ENCODE measurements at regions not wholly inside any gene's neighbourhood (a gene's known extent, or its start where the extent isn't known, plus 50 kb on each side); places are given as distances from the start of the nearest gene placed in this dataset.
A peak's percentile ranks its signal among the peaks of the same experiment; 100 is the strongest.

GRCh38 chrX:57848857-57849256 lies 61.4 kb downstream of the ZXDA start:
- ATAC-seq (no peak), DNase-seq (no peak)
- intact Hi-C loops (cut with DNase I, micrococcal nuclease) = no loop called here

- DNase-seq (no peak), ATAC-seq (no peak)
- intact Hi-C loops (cut with DNase I, micrococcal nuclease) = loop anchor here in 1 of 2 donors (10.0 kb wide), 1 partner anchor 202 kb away; no protein-coding TSS in a partner anchor
Observed at GRCh38 chrX:57822818-57823217, 87.4 kb downstream of the ZXDA start.

DNA sequence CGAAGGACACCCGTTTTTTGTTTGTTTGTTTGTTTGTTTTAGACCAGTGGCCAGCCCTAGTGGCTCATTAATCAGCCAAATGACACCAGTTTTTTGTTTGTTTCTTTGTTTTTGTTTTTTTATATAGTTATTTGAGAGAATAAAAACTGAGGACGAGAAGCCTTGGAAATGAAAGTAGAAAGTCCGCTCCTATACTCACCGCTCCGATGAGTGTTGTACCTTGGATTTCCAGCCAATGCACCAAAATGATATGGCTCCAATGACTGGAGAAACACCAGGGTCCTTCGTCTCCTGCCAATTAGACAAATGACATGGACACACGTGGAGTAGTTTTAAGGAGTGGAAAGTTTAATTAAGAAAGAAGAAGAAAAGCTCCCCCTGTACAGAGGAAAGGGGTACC lies 87.9 kb downstream of the ZXDA start:
- ATAC-seq = no peak
- intact Hi-C loops (cut with DNase I, micrococcal nuclease) = loop anchor here in 1 of 2 donors (10.0 kb wide), 1 partner anchor 202 kb away; no protein-coding TSS in a partner anchor
- no peak for DNase-seq

DNA sequence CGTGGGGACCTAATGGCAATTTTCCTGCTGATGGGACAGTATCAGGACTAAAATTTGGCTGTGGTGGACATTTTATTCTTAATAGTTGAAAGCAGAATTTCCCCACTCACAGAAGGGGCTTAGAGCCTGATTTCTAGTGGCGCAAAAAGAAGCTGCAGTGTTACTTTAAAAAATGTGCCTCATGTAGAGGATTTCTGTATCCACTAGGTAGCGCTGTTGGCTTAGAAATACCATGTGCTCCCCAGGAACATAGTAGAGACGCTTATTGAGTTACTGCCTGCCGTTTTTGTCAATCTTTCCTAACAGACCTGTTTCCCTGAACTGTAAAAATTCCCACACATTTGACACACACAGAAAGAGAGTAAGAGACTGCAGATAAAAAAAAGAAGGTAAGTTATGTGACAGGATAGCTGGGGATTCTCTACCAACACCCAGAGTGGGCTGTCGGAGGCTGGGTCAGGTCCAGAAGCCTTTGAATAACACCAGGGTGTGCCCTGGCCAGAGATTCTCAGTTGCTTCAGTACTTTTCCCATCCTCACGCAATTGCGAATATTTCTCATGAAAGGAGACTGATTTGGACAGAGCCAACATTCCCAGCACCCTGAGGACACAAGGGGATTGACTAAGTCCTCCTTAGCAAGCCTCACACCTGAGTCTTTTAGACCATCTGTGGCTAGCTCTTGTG lies 88.4 kb downstream of the ZXDA start:
- DNase-seq (peak in 1 of 2 donors; percentile 7), ATAC-seq (peak; percentile 75)
- intact Hi-C loops (cut with DNase I, micrococcal nuclease) = loop anchor here in 1 of 2 donors (10.0 kb wide), 1 partner anchor 203 kb away; no protein-coding TSS in a partner anchor

- intact Hi-C loops (cut with DNase I, micrococcal nuclease) = loop anchor here in 1 of 2 donors (5.0 kb wide), 1 partner anchor 110 kb away; no protein-coding TSS in a partner anchor
- DNase-seq (no peak), ATAC-seq (no peak)
Observed at GRCh38 chrX:57817302-57817701, 93.0 kb downstream of the ZXDA start.

DNA sequence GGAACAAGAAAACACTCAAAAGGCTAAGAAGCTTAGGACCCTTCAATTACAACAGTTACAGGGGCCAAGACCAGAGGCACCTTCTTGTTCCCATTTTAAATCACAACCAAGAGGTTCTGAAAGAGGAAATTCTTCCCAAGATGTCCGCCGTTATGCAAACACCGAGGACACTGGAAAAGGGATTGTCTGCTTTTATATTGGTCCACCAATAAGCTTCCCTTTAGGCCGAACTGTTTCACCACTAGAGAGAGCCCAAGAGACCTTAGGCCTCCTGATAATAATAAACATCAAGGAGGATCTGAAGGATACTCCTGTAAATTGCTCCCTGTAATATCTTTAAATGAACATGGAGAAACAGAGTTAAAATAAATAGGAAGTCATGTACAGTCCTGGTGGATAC lies 92.6 kb upstream of the NLRP2B start:
- ATAC-seq (no peak), DNase-seq (no peak)
- intact Hi-C loops (cut with DNase I, micrococcal nuclease) = no loop called here

- intact Hi-C loops (cut with DNase I, micrococcal nuclease) = no loop called here
Observed at GRCh38 chrX:57771689-57772088, 91.6 kb upstream of the NLRP2B start.

GRCh38 chrX:57752866-57753265 lies 72.8 kb upstream of the NLRP2B start:
- no peak for ATAC-seq
- intact Hi-C loops (cut with DNase I, micrococcal nuclease) = no loop called here
- DNase-seq = no peak

More at GRCh38 chrX:57771689-57772088, 91.6 kb upstream of the NLRP2B start:
- ATAC-seq = no peak
- no peak for DNase-seq

DNA sequence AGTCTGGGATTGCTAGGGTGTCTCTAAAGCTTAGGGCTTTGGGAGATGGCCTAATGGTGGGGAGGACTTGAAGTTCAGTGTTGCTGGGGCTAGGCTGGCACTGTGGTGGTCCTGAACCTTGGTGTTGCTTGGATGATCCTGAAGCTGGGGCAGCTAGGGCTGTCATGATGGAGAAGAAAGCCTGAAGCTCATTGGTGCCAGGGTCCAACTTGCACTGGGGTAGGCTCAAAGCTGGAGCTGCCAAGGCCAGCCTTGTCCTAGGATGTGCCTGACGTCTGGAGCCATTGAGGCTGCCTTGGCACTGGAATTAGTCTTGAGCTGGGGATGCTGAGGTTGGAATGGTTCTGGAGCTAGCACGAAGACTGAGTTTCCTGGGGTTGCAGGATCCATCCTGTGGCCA lies 61.0 kb upstream of the NLRP2B start:
- intact Hi-C loops (cut with DNase I, micrococcal nuclease) = no loop called here
- ATAC-seq (no peak), DNase-seq (no peak)

DNA sequence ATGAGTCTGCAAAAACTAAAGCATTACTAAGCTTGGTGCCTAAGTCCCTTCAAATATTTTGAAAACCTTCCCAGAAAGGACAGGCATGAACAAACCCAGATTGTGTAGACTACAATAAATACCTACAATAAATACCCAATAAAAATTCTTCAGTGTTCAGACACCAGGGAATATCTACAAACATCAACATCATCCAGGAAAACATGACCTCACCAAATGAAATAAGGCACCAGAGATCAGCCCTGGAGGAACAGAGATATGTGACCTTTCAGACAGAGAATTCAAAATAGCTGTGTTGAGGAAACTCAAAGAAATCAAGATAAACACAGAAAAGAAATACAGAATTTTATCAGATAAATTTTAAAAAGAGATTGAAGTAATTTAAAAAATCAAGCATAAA lies 57.8 kb upstream of the NLRP2B start:
- DNase-seq (no peak), ATAC-seq (no peak)
- intact Hi-C loops (cut with DNase I, micrococcal nuclease) = no loop called here

Measured in left colon (tissue), 2 donors.